SU-DHL-6 (cell line): ENCODE measurements at regions not wholly inside any gene's neighbourhood (a gene's known extent, or its start where the extent isn't known, plus 50 kb on each side); places are given as distances from the start of the nearest gene placed in this dataset.

Experiments used
- EZH2phosphoT487 ChIP-seq: fragments of 200-600 bp; sonication (generic), shearing (Covaris generic); conservative IDR thresholded peaks from 2 replicates; pipeline ENCODE4 v1.6.1; 2018; ENCODE audit warnings: mild to moderate bottlenecking, antibody characterized with exemption, low read length, moderate library complexity, mixed read lengths
- TF ChIP-seq, protein P1 (sequence below): fragments of 200-600 bp; sonication (generic); IDR thresholded peaks from one replicate; pipeline ENCODE4 v1.5.1; 2017; ENCODE audit warnings: antibody characterized with exemption, mild to moderate bottlenecking, low read length, moderate library complexity; ENCODE audit not compliant: insufficient read depth, poor library complexity, severe bottlenecking

DNA sequence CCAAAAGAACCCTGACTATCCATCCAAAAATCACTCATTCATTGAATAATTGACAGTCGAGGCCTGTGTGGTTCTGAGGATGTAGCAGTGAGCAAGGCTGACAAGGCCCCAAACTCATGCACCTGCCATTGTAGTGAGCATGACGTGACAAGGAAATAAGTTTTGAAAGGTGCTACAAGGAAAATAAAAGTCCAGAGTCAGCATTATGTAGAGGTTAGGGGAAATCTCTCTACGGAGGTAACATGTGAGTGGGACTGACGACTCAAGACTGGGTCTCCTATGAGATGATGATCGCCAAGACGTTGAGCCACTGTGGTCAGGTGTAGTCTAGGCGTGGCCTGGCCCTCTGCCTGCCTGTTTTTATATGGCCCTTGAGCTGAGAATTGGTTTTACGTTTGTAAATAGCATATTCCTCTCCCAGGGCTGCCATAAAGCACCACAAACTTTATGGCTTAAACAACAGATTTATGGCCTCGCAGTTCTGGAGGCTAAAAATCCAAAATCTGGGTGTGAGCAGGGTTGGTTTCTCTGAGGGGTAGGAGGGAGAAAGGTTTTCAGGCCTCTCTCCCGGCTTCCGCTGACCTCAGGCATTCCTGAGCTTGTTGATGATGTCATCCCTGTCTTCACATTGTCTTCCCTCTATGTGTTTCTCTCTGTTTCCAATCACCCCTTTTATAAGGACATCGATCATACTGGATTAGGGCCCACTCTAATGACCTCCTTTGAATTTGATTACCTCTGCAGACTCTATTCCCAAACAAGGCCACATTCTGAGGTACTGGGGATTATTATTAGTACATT lies 206.4 kb upstream of the EGFLAM start:
- TF ChIP-seq, protein P1, sequence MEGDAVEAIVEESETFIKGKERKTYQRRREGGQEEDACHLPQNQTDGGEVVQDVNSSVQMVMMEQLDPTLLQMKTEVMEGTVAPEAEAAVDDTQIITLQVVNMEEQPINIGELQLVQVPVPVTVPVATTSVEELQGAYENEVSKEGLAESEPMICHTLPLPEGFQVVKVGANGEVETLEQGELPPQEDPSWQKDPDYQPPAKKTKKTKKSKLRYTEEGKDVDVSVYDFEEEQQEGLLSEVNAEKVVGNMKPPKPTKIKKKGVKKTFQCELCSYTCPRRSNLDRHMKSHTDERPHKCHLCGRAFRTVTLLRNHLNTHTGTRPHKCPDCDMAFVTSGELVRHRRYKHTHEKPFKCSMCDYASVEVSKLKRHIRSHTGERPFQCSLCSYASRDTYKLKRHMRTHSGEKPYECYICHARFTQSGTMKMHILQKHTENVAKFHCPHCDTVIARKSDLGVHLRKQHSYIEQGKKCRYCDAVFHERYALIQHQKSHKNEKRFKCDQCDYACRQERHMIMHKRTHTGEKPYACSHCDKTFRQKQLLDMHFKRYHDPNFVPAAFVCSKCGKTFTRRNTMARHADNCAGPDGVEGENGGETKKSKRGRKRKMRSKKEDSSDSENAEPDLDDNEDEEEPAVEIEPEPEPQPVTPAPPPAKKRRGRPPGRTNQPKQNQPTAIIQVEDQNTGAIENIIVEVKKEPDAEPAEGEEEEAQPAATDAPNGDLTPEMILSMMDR = no peak
- no peak for TF ChIP-seq EZH2phosphoT487
